ENCODE measurements at regions not wholly inside any gene's neighbourhood (a gene's known extent, or its start where the extent isn't known, plus 50 kb on each side); places are given as distances from the start of the nearest gene placed in this dataset.

DNA sequence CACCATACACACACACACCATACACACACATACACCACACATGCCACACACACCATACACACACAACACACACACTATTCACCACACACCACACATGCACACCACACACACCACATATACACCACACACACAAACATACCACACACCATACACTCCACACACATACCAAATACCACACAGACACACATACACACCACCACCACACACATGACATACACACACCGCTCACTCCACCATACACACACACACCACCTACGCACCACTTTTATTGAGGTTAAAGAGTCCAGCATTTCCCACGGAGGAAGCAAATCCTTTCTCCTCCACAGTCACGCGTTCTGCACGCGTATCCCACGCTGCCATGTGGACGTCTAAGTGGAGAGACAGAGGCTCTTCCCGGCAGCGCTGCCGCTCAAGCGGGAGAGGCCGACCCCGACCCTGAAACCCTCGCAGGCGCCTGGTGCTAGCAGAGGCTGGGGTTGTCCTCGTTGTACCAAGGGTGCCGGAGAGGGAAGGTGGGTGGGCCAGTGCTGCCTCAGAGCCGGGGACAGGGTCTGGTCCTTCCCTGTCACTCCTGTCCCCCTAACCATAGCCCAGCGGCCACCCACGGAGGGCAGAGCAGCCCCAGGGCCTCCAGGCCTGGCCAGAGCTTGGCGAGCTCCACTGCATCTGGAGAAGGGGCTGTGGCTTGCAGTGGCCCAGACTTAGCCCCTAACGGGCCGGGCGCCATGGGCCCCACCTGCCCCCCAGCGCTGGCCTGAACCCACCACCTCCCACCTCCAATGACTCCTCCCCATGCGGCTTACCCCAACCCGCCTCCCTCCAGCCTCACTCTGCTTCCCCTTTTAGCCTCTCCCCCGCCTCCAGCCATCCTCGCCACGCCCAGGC, 1495.0 kb downstream of the BRD1 start:
- no peak overlapping the region for H2AFZ ChIP-seq (ENCODE audit: low read depth, low read length, poor library complexity, severe bottlenecking)
- DNase-seq (ENCODE audit: low read depth, low spot score) (no peak), ATAC-seq (no peak)
- peaks cover 0 to 3% of the 10 kb centered on the region in 2 experiments; a peak in 1 of 4 replicates for H3K9me3 ChIP-seq (ENCODE audit: control insufficient read depth in 1 of 2, insufficient read depth in 1 of 2, low read depth in 1 of 2, low read length in 2 of 2)
- no TSS peak for BruUV-seq (replicated peaks)
- H3K79me2 ChIP-seq (ENCODE audit: insufficient read depth, low read length), result no peaks in the 10 kb centered on the region
- H3K4me3 ChIP-seq (replicated peaks in 1 of 2; ENCODE audit: low read depth in 1 of 2, low read length in 2 of 2), result no peak overlapping the region
- H3K27me3 ChIP-seq (ENCODE audit: insufficient read depth, low read length), result no peaks in the 10 kb centered on the region
- intact Hi-C loops (cut with micrococcal nuclease), result no loop called here
- POLR2A ChIA-PET, result no interaction called here
- H3K27ac ChIP-seq (ENCODE audit: low read depth, low read length), result no peak overlapping the region
- H3K4me1 ChIP-seq (ENCODE audit: control insufficient read depth in 1 of 2, insufficient read depth in 2 of 2, low read length in 2 of 2), result no peaks in the 10 kb centered on the region
- H3K4me2 ChIP-seq (ENCODE audit: low read length), result no peak overlapping the region
- CTCF ChIA-PET, result no interaction called here
- no peaks in the 10 kb centered on the region for H3K36me3 ChIP-seq (ENCODE audit: control insufficient read depth in 1 of 2, insufficient read depth in 2 of 2, low read length in 2 of 2)
- no peak for TF ChIP-seq EGR1 (IDR thresholded peaks at IDR 0.05; ENCODE audit: low read depth)
- no peak for TF ChIP-seq YY1 (IDR thresholded peaks at IDR 0.05; ENCODE audit: extremely low read depth, insufficient replicate concordance, low read depth, low read length)
- TF ChIP-seq FOSL1 (IDR thresholded peaks at IDR 0.05; ENCODE audit: low read depth), result no peak
- no peak for TF ChIP-seq POLR2A (IDR thresholded peaks at IDR 0.05; ENCODE audit: borderline replicate concordance, extremely low read depth, insufficient read depth, insufficient read length)
- TF ChIP-seq EZH2 (IDR thresholded peaks at IDR 0.05), result no peak
- RAD21 ChIA-PET (ENCODE audit: low non-redundant PET in 1 of 2, low total read pairs in 2 of 2, uncharacterized antibody in 2 of 2, unreplicated experiment in 2 of 2), result no interaction called here
- no peak overlapping the region for H3K9ac ChIP-seq (ENCODE audit: low read length)
- H4K20me1 ChIP-seq (ENCODE audit: insufficient read depth), result no peaks in the 10 kb centered on the region
- H3K9me2 ChIP-seq (ENCODE audit: insufficient read depth), result no peaks in the 10 kb centered on the region

DNA sequence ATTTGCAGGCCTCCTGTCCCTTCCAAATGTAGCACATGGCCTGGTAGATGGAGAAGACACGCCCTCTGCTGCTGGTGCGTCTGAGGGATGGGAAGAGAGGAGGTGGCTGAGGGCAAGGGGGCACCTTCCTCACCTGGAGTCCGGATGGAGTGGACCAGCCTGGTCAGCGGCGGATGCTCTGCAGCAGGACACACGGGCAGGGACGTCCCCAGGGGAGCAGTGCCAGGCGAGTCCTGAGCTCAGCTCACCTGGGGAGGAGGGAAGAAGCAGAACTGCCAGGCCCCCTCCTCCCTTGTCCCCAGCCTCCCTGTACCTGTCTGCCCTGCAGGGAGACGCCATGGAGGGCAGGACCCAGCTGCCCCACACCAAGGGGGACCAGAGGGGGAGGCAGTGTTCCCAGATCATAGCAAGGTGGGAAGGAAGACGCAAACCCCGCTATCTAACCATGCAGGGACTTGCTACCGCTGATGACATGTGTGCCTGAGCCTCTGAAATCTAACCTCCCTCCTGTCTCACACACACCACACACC, 1495.9 kb downstream of the BRD1 start:
- no peaks in the 10 kb centered on the region for H3K4me1 ChIP-seq (ENCODE audit: control insufficient read depth in 1 of 2, insufficient read depth in 2 of 2, low read length in 2 of 2)
- H4K20me1 ChIP-seq (ENCODE audit: insufficient read depth), result no peaks in the 10 kb centered on the region
- RAD21 ChIA-PET (ENCODE audit: low non-redundant PET in 1 of 2, low total read pairs in 2 of 2, uncharacterized antibody in 2 of 2, unreplicated experiment in 2 of 2), result no interaction called here
- H3K4me3 ChIP-seq (replicated peaks in 1 of 2; ENCODE audit: low read depth in 1 of 2, low read length in 2 of 2), result no peak overlapping the region
- POLR2A ChIA-PET, result no interaction called here
- no peak overlapping the region for H3K9ac ChIP-seq (ENCODE audit: low read length)
- TF ChIP-seq SP1 (IDR thresholded peaks at IDR 0.05; ENCODE audit: low read depth) (no peak), ELF1 (IDR thresholded peaks at IDR 0.05; ENCODE audit: borderline replicate concordance, low read depth) (no peak), SRF (IDR thresholded peaks at IDR 0.05; ENCODE audit: low read depth) (no peak), ZNF274 (IDR thresholded peaks at IDR 0.05; ENCODE audit: low read depth, low read length) (no peak), CBX3 (IDR thresholded peaks at IDR 0.05; ENCODE audit: low read depth) (no peak), RAD21 (IDR thresholded peaks at IDR 0.05; ENCODE audit: low read depth) (no peak), POLR2A (IDR thresholded peaks at IDR 0.05; ENCODE audit: borderline replicate concordance, extremely low read depth, insufficient read depth, insufficient read length) (no peak), EZH2phosphoT487 (IDR thresholded peaks at IDR 0.05; ENCODE audit: borderline replicate concordance) (no peak), EZH2 (IDR thresholded peaks at IDR 0.05) (no peak)
- TF ChIP-seq, protein P1, sequence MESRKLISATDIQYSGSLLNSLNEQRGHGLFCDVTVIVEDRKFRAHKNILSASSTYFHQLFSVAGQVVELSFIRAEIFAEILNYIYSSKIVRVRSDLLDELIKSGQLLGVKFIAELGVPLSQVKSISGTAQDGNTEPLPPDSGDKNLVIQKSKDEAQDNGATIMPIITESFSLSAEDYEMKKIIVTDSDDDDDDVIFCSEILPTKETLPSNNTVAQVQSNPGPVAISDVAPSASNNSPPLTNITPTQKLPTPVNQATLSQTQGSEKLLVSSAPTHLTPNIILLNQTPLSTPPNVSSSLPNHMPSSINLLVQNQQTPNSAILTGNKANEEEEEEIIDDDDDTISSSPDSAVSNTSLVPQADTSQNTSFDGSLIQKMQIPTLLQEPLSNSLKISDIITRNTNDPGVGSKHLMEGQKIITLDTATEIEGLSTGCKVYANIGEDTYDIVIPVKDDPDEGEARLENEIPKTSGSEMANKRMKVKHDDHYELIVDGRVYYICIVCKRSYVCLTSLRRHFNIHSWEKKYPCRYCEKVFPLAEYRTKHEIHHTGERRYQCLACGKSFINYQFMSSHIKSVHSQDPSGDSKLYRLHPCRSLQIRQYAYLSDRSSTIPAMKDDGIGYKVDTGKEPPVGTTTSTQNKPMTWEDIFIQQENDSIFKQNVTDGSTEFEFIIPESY (IDR thresholded peaks at IDR 0.05; ENCODE audit: extremely low read depth, insufficient replicate concordance, low read length), result no peak
- TF ChIP-seq, protein P2, sequence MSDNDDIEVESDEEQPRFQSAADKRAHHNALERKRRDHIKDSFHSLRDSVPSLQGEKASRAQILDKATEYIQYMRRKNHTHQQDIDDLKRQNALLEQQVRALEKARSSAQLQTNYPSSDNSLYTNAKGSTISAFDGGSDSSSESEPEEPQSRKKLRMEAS (IDR thresholded peaks at IDR 0.05), result no peak
- intact Hi-C loops (cut with micrococcal nuclease), result no loop called here
- H3K79me2 ChIP-seq (ENCODE audit: insufficient read depth, low read length), result no peaks in the 10 kb centered on the region
- H2AFZ ChIP-seq (ENCODE audit: low read depth, low read length, poor library complexity, severe bottlenecking), result no peak overlapping the region
- no peaks in the 10 kb centered on the region for H3K27me3 ChIP-seq (ENCODE audit: insufficient read depth, low read length)
- H3K9me3 ChIP-seq (ENCODE audit: control insufficient read depth in 1 of 2, insufficient read depth in 1 of 2, low read depth in 1 of 2, low read length in 2 of 2), result peaks cover 0 to 3% of the 10 kb centered on the region in 2 experiments; a peak in 1 of 4 replicates
- H3K4me2 ChIP-seq (ENCODE audit: low read length), result no peak overlapping the region
- H3K27ac ChIP-seq (ENCODE audit: low read depth, low read length), result no peak overlapping the region
- ATAC-seq (no peak), DNase-seq (ENCODE audit: low read depth, low spot score) (no peak)
- no TSS peak for BruUV-seq (replicated peaks)
- H3K36me3 ChIP-seq (ENCODE audit: control insufficient read depth in 1 of 2, insufficient read depth in 2 of 2, low read length in 2 of 2), result no peaks in the 10 kb centered on the region
- CTCF ChIA-PET, result no interaction called here
- H3K9me2 ChIP-seq (ENCODE audit: insufficient read depth), result no peaks in the 10 kb centered on the region
